ENCODE measurements at regions not wholly inside any gene's neighbourhood (a gene's known extent, or its start where the extent isn't known, plus 50 kb on each side); places are given as distances from the start of the nearest gene placed in this dataset.
"Not testable (repeated sequence)": the region's sequence is repeated elsewhere in the genome, so short reads cannot be mapped to it uniquely, and the experiment has no call there.

DNA sequence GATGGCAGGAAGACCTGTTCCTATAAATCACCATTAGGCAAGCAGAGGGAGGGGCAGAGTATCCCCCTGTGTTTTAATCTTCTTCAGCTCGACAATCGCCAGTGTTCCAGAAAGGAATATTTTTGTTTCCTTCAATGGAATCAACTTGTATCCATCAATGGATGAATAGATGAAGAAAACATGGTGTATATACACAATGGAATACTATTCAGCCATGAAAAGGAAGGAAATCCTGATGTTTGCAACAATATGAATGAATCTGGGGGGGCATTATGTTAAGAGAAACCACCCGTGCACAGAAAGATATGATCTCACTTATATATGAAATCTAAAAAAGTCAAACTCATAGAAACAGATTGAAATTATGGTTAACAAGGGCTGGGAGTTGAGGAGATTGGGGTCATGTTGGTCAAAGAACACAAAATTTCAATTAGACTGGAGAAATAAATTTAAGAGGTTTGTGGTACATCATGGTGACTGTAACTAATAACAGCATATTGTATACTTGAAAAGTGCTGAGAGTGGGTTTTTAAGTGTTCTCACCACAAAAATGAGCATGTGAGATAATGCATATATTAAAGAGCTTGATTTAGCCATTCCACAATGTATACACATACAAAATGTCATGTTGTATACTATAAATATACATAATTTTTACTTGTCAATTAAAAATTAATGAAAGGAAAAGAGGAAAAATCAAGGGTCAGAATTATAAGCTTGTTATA, 64.2 kb upstream of the ITGA11 start:
- no peak overlapping the region for H2BK5ac ChIP-seq (ENCODE audit: insufficient read length, low read length)
- no peak overlapping the region for H3K56ac ChIP-seq (ENCODE audit: insufficient read length, low read depth, low read length)
- H3T11ph ChIP-seq (ENCODE audit: low read length) = no peak overlapping the region
- no peaks in the 10 kb centered on the region for H3K23me2 ChIP-seq (ENCODE audit: insufficient read length, low read depth, low read length, poor library complexity, severe bottlenecking)
- Mint-ChIP-seq H3K27ac (no peak overlapping the region), H3K4me1 (peaks cover 6 to 7% of the 10 kb centered on the region in 2 experiments; a peak in 3 of 4 replicates), H3K36me3 (ENCODE audit: insufficient read depth in 1 of 3, low read depth in 3 of 3) (no peaks in the 10 kb centered on the region), H3K27me3 (ENCODE audit: low read depth) (peaks cover 6% of the 10 kb centered on the region; the same call in 1 of the 2 replicates), H3K4me3 (no peak overlapping the region), H3K9me3 (no peaks in the 10 kb centered on the region; a peak in 1 of 5 replicates)
- no CpG with 5 or more reads among the region's 3 CpGs for WGBS (ENCODE audit: extremely low coverage, insufficient read length, low lambda C conversion rate)
- no peak overlapping the region for H3K14ac ChIP-seq (ENCODE audit: insufficient read depth, low read length)
- no peak overlapping the region for H4K91ac ChIP-seq (ENCODE audit: insufficient read length, low read depth, low read length)
- no peaks in the 10 kb centered on the region for H3K9me3 ChIP-seq (ENCODE audit: control insufficient read depth, low read depth, low read length)
- H2BK12ac ChIP-seq (ENCODE audit: insufficient read length, low read depth, low read length) = no peak overlapping the region
- no peak overlapping the region for H3K18ac ChIP-seq (ENCODE audit: insufficient read length, low read depth, low read length)
- no peak overlapping the region for H3K4ac ChIP-seq (ENCODE audit: low read depth, low read length)
- H4K8ac ChIP-seq (replicated peaks; ENCODE audit: insufficient read length, low read depth, low read length) = no peak overlapping the region
- H3K9ac ChIP-seq (ENCODE audit: extremely low read depth, insufficient read length, low read length) = no peak overlapping the region
- H4K20me1 ChIP-seq (ENCODE audit: control insufficient read depth, insufficient read depth, insufficient read length) = no peaks in the 10 kb centered on the region
- no peak overlapping the region for H2BK120ac ChIP-seq (ENCODE audit: low read depth, low read length, poor library complexity, severe bottlenecking)
- no peaks in the 10 kb centered on the region for H3K79me1 ChIP-seq (ENCODE audit: insufficient read depth, low read depth, low read length, poor library complexity, severe bottlenecking)
- H3K27ac ChIP-seq (ENCODE audit: insufficient read length, low read depth, low read length) = no peak overlapping the region
- no peaks in the 10 kb centered on the region for H3K4me1 ChIP-seq (ENCODE audit: insufficient read depth, low read length)
- no peak overlapping the region for H3K4me2 ChIP-seq (ENCODE audit: insufficient read depth, insufficient read length, low read length)
- no peak overlapping the region for H3K23ac ChIP-seq (ENCODE audit: insufficient read length, low read depth, low read length)
- no peak for DNase-seq
- H3K79me2 ChIP-seq (ENCODE audit: insufficient read depth, low read length) = 0 out of 2 replicates have a peak, but pooled peaks cover 1% of the 10 kb centered on the region
- no peak overlapping the region for H4K5ac ChIP-seq (ENCODE audit: insufficient read length, low read depth, low read length)
- H3K27me3 ChIP-seq (ENCODE audit: insufficient read depth, low read length) = no peaks in the 10 kb centered on the region; the same call in 1 of the 2 replicates
- no peak overlapping the region for H2AK5ac ChIP-seq (ENCODE audit: insufficient read length, low read length)
- TF ChIP-seq, protein P1, sequence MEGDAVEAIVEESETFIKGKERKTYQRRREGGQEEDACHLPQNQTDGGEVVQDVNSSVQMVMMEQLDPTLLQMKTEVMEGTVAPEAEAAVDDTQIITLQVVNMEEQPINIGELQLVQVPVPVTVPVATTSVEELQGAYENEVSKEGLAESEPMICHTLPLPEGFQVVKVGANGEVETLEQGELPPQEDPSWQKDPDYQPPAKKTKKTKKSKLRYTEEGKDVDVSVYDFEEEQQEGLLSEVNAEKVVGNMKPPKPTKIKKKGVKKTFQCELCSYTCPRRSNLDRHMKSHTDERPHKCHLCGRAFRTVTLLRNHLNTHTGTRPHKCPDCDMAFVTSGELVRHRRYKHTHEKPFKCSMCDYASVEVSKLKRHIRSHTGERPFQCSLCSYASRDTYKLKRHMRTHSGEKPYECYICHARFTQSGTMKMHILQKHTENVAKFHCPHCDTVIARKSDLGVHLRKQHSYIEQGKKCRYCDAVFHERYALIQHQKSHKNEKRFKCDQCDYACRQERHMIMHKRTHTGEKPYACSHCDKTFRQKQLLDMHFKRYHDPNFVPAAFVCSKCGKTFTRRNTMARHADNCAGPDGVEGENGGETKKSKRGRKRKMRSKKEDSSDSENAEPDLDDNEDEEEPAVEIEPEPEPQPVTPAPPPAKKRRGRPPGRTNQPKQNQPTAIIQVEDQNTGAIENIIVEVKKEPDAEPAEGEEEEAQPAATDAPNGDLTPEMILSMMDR (conservative IDR thresholded peaks at IDR 0.05) = no peak
- H2AFZ ChIP-seq (ENCODE audit: low read length) = no peak overlapping the region
- no peak overlapping the region for H2BK15ac ChIP-seq (ENCODE audit: low read depth, low read length)
- no peak overlapping the region for H2BK20ac ChIP-seq (ENCODE audit: low read depth, low read length, poor library complexity, severe bottlenecking)

DNA sequence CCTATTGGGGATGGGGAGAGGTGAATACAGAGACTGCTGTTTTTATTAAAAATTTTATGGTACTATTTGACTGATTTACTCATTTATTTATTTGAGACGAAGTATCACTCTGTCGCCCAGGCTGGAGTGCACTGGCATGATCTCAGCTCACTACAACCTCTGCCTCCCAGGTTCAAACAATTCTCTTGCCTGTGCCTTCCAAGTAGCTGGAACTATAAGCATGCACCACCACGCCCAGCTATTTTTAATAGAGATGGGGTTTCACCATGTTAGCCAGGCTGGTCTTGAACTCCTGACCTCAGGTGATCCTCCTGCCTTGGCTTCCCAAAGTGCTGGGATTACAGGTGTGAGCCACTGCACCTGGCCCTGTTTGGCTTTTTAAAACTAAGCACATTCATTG, 64.8 kb upstream of the ITGA11 start:
- H3K27ac Mint-ChIP-seq; H3K9me3 ChIP-seq (ENCODE audit: control insufficient read depth, low read depth, low read length); H2AK5ac ChIP-seq (ENCODE audit: insufficient read length, low read length); H2BK120ac ChIP-seq (ENCODE audit: low read depth, low read length, poor library complexity, severe bottlenecking); H3K4me1 ChIP-seq (ENCODE audit: insufficient read depth, low read length); H3K27me3 ChIP-seq (ENCODE audit: insufficient read depth, low read length); H3K14ac ChIP-seq (ENCODE audit: insufficient read depth, low read length); H3K23ac ChIP-seq (ENCODE audit: insufficient read length, low read depth, low read length); H3K27me3 Mint-ChIP-seq (ENCODE audit: low read depth); H4K20me1 ChIP-seq (ENCODE audit: control insufficient read depth, insufficient read depth, insufficient read length); H2BK12ac ChIP-seq (ENCODE audit: insufficient read length, low read depth, low read length); H2BK20ac ChIP-seq (ENCODE audit: low read depth, low read length, poor library complexity, severe bottlenecking); H3K9me3 Mint-ChIP-seq; H3K4me1 Mint-ChIP-seq; H3K56ac ChIP-seq (ENCODE audit: insufficient read length, low read depth, low read length); H4K8ac ChIP-seq (replicated peaks; ENCODE audit: insufficient read length, low read depth, low read length); H3K9ac ChIP-seq (ENCODE audit: extremely low read depth, insufficient read length, low read length); H3K23me2 ChIP-seq (ENCODE audit: insufficient read length, low read depth, low read length, poor library complexity, severe bottlenecking); H3K27ac ChIP-seq (ENCODE audit: insufficient read length, low read depth, low read length); DNase-seq; H3K36me3 Mint-ChIP-seq (ENCODE audit: insufficient read depth in 1 of 3, low read depth in 3 of 3); H3T11ph ChIP-seq (ENCODE audit: low read length); H4K91ac ChIP-seq (ENCODE audit: insufficient read length, low read depth, low read length); H3K79me2 ChIP-seq (ENCODE audit: insufficient read depth, low read length); H2BK5ac ChIP-seq (ENCODE audit: insufficient read length, low read length); H4K5ac ChIP-seq (ENCODE audit: insufficient read length, low read depth, low read length); H2AFZ ChIP-seq (ENCODE audit: low read length); H3K79me1 ChIP-seq (ENCODE audit: insufficient read depth, low read depth, low read length, poor library complexity, severe bottlenecking); H3K18ac ChIP-seq (ENCODE audit: insufficient read length, low read depth, low read length); H3K4ac ChIP-seq (ENCODE audit: low read depth, low read length); H2BK15ac ChIP-seq (ENCODE audit: low read depth, low read length); H3K4me3 Mint-ChIP-seq; H3K4me2 ChIP-seq (ENCODE audit: insufficient read depth, insufficient read length, low read length): not testable (repeated sequence)
- WGBS (ENCODE audit: extremely low coverage, insufficient read length, low lambda C conversion rate) = no CpG with 5 or more reads among the region's 3 CpGs

Data from H9 (cell line).